NCI-H345 (cell line): ENCODE measurements at regions not wholly inside any gene's neighbourhood (a gene's known extent, or its start where the extent isn't known, plus 50 kb on each side); places are given as distances from the start of the nearest gene placed in this dataset.

ENCODE experiments used
- DNase-seq: peaks from one replicate; lab custom pipeline; 2025; lab: John Stamatoyannopoulos, UW

DNA sequence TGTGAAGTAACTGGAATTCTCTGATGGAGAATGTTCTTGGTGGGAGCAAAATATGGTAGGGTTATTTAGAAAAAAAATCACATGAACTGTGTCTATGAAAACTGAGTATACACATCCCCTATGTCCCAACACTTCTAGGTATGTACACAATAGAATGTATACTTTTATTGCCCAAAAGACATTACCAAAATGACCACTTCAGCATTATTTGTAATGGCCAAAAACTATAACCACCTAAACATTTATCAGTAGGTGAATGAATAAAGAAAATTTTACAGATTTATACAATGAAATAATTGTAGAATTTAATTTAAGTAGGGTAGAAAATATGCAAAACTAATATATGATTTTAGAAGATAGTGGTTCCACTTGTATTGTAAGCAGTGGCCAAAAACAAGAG, 462.8 kb downstream of the KCNJ3 start:
- no peak for DNase-seq

DNA sequence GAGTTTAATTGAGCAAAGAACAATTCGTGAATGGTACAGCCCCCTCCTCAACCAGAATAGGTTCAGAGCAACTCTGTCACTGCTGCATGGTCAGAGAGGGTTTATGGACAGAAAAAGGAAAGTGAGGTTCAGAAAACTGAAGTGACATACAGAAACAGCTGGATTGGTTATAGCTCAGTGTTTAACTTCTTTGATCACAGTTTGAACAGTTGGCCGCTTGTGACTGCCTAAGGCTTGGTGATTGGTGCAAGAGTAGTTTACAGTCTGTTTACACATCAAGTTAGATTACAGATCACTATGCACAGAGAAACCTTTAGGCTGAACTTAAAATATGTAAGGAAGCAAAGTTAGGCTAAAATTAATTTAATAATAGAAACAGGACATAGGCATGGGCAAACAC, 459.2 kb downstream of the KCNJ3 start:
- DNase-seq: no peak

DNA sequence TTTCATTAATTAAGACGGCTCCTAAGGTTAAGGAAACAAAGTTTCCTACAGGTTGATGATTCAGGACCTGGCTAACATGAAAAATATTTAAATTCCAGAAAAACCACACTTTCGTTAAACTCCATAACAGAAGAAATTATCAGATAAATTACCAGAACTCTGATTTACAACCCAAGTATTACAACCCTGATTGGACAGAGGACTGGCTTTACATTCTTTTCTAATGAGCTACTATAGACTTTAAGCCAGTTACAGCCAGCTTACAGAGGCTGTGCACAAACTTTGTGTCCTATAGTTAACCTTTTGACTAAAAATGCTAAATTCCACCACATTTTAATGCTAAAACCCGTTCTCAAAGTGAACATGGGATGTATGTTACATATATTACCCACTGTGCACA, 458.6 kb downstream of the KCNJ3 start:
- no peak for DNase-seq

DNA sequence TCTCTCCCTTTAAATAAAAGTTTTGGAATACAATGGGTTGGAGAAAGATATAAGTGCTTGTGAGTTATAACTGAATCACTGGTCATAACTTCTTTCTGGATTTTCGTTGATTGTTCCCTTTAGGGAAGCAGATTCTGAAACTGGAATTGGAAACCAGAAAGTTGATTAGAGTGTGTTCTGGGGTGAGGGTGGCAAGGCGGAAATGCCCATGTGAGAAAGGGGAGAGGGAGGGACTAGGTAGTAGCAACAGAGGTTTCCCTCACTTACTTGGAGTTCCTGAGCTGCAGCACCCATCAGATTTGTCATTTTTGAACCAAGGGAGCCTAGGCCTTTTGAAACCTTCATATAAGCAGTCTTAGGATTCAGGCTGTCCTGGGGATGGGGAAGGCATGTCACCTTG, 453.4 kb downstream of the KCNJ3 start:
- DNase-seq: no peak

DNA sequence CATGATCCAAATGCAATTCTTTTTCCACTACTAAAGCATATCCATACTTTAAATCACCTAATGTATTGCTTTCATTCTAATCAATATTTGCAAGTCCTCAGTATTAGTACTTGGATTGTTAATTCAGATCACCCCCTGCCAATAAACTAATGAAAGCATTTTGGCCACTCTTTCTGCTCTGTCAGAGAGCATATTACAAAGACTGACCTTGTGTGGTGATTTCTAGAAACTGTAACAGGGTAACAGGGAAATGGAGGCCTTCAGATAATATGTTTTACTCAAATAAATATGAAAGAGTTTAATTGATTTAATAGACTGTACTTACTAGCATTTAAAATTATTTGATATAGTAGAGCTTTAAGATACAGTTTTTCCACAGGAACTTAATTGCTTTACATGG, 453.0 kb downstream of the KCNJ3 start:
- no peak for DNase-seq

DNA sequence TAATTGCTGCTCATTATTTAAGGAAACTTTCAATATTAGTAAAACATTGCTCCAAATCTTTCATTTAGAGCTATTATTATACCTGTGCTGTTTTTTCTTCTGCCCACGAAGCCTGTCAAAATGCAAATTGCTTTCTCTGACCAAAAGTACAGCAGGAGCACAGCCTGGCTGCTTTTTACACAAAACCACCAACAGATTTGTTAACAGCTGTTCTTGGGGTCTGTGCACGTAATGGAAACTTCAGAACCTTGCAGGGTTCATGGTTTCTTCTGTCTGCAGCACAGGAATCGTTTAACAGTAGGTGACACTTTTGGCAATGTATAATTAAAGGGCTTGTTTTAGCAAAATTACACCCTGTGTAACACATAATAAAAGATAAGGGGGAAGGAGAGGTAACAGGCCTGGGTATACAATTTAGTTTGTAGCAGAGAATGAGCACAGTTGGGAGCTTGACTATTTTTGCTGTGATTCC, 447.3 kb downstream of the KCNJ3 start:
- no peak for DNase-seq

DNA sequence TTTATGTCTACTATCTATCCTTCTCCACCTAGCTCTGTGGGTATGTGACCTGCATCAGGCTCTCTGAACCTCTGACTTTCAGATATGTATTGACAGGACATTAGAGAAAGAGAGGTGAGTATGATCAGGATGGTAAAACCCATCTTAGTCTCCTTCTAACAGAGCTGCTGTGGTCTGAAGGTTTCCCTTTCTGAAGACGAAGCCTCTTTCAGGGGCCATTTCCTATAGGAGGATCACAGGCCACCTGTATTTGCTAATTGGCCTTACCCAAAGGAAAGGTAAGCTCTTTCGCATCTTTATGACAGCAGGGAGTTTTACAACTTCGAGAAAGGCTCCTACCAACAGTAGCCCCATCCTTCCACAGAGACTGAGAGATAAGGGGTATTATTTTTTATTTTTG, 442.9 kb downstream of the KCNJ3 start:
- DNase-seq: no peak

DNA sequence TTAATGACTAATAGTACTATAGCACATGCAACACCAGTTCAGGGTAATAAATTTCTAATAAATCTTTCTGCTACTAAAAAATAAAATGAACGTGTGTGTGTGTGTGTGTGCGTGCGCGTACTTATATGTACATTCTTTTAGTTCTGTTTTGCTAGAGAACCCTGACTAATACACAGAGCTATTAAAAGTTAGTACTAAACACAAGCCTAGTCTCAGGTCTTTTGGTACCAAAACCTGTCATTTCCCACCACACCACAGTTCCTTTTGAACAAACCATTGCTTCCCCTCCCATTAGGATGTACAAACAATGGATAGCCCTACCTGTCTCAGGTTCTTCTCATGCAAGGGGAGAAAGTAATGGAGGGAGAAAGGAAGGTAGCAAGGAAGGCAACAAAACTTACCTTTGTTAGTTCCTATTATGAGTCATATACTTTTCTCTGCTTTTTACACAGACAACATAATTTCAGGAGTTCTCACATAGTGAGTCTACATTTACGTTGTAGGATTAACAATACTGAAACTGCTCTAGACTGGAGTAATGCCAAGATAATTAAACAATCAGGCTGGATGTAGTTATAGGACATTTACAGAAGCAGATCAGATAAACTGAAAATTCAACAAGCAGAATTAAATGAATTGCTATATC, 427.2 kb downstream of the KCNJ3 start:
- DNase-seq: no peak

DNA sequence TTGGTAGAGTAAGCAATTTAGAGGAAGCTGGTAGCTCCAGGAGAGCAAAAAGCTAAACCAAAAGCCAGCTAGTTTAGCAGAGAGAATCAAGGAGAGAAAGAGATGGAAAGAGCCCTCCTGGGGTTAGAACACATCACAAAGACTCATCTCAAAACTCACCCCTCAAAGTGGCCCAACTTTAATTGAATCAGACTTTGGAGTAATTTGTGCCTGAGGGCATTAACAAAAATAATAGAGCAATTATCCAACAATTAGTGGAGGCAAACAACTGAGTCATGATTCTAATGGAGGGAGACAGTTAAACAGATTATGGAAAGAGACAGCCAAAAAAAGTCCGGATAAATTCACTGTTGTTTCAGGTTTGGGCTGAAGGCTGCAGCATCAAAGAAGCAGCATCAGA, 417.4 kb downstream of the KCNJ3 start:
- no peak for DNase-seq

DNA sequence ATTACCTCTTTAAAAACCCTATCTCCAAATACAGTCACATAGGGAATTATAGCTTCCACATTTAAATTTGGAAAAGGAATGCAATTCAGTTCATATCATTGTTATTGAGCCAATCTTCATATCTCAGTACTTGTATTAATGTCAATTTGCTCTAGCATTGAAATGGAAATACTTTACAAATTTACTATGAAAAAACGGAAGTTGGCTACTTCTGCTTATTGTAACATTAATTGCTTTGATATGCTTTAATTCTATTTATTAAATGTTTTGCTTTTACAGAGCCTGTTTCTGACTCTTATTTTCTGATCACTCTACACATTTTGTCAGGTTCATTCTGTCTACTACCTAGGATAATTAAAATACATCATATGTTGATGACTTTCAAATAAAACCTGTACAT, 412.6 kb downstream of the KCNJ3 start:
- DNase-seq: no peak

DNA sequence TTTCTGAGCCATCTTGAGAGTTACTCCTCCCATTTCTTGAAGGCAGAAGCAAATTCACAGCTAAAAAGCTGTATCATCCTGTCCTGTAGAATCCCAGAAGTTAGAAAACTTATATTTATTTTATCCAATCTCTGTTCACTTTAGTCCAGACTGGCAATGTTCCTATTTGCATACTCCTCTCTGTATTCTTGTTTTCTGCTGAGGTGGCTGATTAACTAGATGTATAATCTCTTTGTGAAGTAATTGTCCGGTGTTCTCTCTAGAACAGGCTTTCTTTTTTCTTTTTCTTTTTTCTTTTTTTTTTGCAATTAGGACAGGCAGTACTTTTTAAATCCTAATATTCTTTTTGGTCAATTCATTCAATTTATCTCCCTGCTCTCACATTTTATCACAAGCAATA, 411.0 kb downstream of the KCNJ3 start:
- DNase-seq: no peak

DNA sequence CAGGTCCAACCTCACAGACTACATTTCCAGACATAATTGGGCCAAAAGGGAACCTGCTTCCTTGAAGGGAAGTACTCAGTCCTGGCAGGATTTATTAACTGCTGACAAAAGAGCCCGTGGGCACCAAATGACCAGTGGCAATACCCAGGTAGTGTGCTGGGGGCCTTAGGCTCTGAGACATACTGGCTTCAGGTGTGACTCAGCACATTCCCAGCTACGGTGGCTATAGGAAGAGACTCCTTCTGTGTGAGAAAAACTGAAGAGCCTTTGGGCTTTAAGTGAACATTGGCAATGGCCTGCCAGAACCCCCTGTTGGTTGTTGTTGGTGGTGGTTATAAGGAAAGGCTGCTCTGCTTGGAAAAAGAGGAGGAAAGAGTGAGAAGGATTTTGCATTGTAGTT, 401.8 kb downstream of the KCNJ3 start:
- no peak for DNase-seq

DNA sequence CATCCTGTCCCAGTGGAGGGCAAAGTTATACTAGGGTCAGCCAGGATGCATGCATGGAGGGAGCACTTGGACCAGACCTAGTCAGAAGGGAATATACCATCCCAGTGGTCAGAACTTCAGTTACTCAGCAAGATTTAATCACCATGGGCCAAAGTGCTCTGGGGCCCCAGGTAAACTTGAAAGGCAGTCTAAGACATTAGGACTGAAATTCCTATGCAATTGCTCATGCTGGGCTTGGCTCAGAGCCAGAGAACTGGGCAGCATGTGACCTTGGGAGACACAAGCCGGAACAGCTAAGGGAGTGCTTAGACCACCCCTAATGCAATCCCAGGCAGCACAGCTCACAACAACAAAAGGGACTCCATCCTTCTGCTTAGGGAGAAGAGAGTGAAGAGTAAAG, 401.3 kb downstream of the KCNJ3 start:
- DNase-seq: no peak

DNA sequence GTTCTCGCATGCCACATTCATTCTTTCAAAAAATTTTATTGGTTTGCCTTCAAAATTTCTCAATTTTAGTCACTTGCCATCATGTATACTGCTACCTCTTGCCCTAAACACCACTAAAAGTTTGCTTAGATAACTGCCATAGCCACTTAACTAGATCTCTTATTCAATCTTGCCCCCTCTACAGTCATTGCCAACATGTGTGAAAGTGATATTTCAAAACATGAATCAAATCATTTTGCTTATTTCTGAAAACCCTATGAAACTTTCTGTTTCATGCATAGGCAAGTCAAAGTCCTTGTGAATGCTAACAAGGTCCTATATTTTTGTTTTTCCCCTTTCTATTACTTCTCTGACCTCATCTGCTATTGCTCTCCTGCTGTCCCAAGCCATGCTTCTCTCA, 397.1 kb downstream of the KCNJ3 start:
- no peak for DNase-seq

DNA sequence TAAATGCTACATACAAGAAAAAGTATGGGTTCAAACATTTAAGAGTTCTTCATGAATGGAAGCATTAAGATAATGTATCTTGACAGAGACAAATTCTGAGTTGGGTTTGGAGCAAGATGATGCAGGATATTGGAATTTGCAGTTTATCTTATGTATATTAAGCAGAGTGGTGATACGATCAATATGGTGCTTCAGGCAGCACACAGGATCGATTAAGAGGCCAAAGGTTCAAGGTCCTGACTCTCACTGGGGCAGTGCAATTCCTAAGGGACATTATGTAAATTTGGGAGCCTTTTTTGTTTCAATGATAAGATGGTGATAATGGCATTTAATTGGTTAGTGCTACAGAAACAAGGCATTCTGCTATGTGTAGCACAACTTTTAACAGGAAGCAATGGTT, 381.9 kb downstream of the KCNJ3 start:
- DNase-seq: no peak

DNA sequence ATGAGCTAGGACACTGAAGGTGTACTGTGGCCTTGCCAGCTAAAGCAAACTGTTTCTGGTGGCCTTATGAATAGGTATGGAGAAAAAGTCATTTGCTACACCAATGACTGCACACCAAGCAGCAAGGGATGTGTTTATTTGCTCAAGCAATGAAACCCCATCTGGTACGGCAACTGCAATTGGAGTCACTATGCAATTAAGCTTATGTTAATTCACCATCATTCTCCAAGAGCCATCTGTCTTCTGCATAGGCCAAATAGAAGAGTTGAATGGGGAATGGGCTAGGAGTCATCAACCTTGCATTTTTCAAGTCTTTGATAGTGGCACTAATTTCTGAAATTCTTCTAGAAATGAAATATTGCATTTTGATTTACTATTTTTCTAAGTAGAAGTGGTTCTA, 372.0 kb downstream of the KCNJ3 start:
- DNase-seq: no peak

DNA sequence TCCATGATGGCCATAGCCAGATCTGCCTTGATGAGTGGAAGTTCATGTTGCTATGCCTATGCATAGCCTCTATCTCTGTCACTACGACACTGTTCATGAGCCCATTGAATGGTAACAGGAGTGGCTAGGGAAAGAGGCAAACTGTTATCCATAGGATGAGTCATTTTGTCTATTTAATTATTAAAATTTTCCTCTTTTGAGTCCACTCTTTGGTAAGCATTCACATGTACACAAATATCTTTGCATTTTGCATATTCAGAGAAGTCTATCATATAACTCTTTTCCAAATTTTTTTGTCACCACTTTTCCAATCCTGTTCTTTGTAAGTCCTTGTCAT, 364.4 kb downstream of the KCNJ3 start:
- DNase-seq: no peak

DNA sequence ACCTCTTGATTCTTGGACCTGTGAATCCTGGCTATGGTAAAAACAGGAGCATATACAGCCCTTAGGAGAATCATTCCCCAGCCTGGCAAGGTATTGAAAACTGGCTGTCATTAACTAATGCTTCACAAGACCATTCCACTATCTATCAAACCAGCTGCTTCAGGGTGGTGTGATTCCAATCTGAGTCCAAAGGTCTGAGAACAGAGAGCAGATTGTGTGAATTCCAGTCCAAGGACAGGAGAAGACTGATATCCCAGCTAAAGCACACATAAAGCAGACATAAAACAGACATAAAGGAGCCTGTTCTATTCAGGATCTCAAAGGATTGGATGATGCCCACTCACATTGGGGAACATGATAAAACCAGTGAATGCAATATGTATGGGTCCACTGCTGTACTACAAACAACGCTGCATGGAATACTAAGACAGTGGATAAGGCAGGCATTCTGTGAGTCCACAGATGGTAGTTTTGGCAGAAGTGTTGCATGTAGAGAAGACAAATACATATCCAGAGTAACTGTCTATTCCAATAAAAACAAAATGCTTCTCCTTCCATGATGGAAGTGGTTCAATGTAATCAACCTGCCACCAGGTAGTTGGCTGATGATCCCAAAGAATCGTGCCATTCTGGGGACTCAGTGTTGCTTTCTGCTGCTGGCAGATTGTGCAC, 363.9 kb downstream of the KCNJ3 start:
- no peak for DNase-seq

DNA sequence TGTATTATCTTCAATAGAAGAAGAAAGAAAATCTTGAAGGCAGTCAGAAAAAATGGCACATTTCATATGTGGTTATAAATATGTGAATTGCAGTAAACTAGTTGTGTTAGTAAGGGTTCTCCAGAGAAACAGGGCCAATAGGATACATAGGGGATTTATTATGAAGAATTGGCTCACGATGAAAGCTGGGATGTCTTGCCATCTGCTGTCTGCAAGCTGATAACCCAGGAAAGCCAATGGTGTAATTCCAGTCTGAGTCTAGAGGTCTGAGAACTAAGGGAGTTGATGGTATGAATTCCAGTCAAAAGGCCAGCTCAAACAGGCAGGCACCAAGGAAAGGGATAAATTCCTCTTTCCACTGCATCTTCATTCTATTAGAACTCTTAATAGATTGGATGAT, 362.4 kb downstream of the KCNJ3 start:
- no peak for DNase-seq

DNA sequence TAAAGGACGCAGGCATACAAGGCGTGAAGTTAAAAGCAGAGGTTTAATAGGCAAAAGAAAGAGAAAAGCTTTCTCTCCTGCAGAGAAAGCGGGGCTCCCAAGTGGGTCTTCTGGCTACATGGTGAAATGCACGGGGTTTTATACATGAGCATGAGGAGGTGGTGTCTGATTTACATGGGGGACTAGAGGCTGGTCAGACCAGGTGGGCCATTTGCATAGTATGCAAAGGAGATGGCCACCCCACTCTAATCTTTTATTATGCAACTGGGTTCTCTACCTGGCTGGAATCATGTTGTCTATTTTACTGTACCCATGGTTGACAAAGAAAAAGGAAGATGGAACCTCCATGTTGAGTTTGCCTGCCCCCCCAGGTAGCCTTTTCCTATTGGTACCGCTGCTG, 356.2 kb downstream of the KCNJ3 start:
- DNase-seq: no peak

DNA sequence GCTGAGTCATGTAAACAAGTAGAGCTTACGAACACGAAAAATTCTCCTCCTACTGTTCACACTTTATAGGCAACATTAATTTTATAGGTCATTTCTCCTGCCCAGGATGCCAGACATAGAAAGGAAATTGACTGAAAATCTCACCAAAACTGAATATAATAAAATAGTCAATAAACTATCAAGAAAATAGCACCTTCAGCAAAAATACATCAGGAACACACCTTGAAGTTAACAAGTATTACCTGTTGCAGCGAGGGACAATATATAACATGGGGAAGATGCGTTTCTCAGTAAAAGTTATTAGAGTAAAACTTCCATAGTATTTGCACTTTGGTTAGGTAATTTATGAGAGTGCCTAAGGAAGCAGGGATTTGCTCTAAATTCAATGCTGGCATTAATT, 344.6 kb downstream of the KCNJ3 start:
- DNase-seq: no peak

DNA sequence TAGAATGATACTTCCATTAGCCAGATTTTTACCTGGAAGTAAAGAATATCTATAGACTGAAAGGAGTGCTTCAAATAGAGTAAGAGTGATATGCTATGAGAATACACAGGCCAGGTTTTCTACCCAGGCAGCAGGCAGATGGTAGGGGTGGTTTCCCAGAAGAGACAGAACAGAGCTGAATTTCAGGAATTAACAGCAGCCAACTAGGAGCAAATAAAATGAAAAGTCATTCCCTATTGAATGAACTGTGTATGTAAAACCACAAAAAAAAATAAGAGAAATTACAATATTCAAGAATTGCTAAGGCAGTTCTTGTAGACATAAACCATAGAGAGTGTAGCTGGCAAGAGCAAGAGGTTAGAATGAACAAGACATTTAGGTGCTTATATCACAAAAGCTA, 336.8 kb downstream of the KCNJ3 start:
- DNase-seq: no peak

DNA sequence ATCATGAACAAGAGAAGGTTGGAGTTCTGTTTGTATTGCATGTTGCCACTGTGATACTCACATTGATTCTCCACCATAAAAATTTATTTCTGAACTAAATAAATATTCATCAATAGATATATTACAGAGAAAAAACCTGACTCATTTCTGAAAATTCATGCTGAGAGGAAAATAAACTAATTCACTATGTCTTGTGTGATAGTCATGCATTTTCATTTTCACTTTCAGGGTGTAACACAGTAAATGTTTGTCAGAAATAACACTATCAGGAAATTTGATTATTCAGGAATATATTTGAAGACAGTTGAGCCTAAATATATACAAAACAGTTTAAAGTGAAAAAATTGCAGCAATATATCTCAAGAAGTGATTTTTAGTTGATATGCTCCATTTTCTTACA, 335.2 kb downstream of the KCNJ3 start:
- no peak for DNase-seq

DNA sequence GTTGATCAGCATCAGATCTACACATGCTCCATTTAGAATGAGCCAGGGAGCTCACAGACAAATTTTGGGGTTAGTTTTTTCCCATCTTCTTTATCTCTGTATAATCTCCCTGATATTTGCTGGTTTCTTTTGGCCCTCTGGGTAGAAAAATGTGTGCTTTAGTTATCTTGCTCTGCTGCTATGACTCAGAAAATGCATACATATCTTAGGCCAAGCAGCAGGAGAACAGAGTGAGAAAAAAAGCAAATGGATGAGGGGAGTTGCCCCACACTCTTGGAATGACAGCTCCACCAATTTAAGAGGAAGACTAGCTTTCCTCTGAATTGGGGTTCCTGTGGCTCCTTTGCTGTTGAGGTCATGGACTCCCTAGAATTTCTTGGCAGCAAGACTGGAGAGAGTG, 331.8 kb downstream of the KCNJ3 start:
- DNase-seq: no peak
